ENCODE measurements at regions not wholly inside any gene's neighbourhood (a gene's known extent, or its start where the extent isn't known, plus 50 kb on each side); places are given as distances from the start of the nearest gene placed in this dataset.

DNA sequence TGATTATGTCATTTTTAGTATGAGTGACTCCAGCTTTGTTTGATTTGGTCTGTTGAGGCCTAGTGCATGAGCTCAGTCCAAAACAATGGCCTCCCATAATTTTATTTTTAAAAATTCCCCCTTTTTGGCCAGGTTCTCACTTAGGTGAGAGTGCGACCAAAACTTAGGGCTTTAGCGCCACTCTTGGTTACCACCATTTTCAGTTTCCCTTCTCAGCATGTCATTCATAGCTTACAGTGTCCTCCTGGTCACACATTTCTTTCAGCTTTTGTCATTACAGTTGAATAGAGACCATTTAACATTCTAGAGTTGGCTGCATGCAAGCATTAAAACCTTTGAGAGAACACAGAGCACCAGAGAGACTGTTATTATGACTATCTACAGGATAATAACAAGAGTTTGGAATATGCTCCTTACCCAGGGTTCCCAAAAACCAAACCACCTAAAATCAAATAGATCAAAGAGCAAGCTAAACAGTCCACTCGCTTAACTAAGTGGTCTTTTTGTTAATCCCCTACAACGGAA lies 85.4 kb downstream of the TLR5 start:
- Histone ChIP-seq H3K4me1 (ENCODE audit: control insufficient read depth, insufficient read depth, low read length) (peaks cover under 1% of the 10 kb centered on the region), H3K4me3 (ENCODE audit: low read length) (no peak overlapping the region), H3K27me3 (ENCODE audit: control insufficient read depth, insufficient read depth, low read length) (no peaks in the 10 kb centered on the region), H3K9me3 (replicated peaks; ENCODE audit: control insufficient read depth, low read depth, low read length) (no peaks in the 10 kb centered on the region), H3K36me3 (ENCODE audit: control insufficient read depth, insufficient read depth, low read length) (no peaks in the 10 kb centered on the region), H3K27ac (ENCODE audit: low read length) (no peak overlapping the region)
- DNase-seq = no peak
- WGBS (ENCODE audit: insufficient coverage) = 86% methylated on average over 2 of the region's 4 CpGs

Data from muscle of leg (tissue), 3 donors.